Heart left ventricle (tissue), 16 donors: ENCODE measurements at regions not wholly inside any gene's neighbourhood (a gene's known extent, or its start where the extent isn't known, plus 50 kb on each side); places are given as distances from the start of the nearest gene placed in this dataset.
"Not testable (repeated sequence)": the region's sequence is repeated elsewhere in the genome, so short reads cannot be mapped to it uniquely, and the experiment has no call there.

ENCODE experiments used
- ATAC-seq, 4 donors: fragments of 200-7000 bp; cut with Tn5 transposase; one replicate each; pipeline ENCODE4 v1.9.1; 2020 to 2022; ENCODE audit warnings: moderate library complexity in 4 of 4, mild to moderate bottlenecking in 3 of 4, moderate number of reproducible peaks in 1 of 4
- DNase-seq, 5 donors: peaks; one replicate each; pipeline ENCODE4 v3.0.0-alpha.2; 2020
- H3K27ac ChIP-seq, 12 donors: fragments of 200-600 bp; sonication (generic) in 4 of 12; one replicate each; pipeline versions ENCODE4 v1.5.0 to v1.8.0; 2016 to 2022; ENCODE audit warnings: mild to moderate bottlenecking in 2 of 12
- H3K27me3 ChIP-seq, 9 donors: fragments of 200-600 bp; sonication (generic) in 2 of 9; one replicate each; pipeline versions ENCODE4 v1.5.1 to v1.8.0; 2016 to 2022; ENCODE audit warnings: mild to moderate bottlenecking in 3 of 9
- H3K36me3 ChIP-seq, 9 donors: fragments of 200-600 bp; sonication (generic) in 2 of 9; one replicate each; pipeline versions ENCODE4 v1.5.0 to v1.8.0; 2018 to 2022; ENCODE audit warnings: mild to moderate bottlenecking in 2 of 9
- H3K4me1 ChIP-seq, 12 donors: fragments of 200-600 bp; sonication (generic) in 4 of 12; one replicate each; pipeline versions ENCODE4 v1.5.0 to v1.8.0; 2016 to 2022; ENCODE audit warnings: mild to moderate bottlenecking in 3 of 12
- H3K4me3 ChIP-seq, 12 donors: fragments of 200-600 bp; sonication (generic) in 4 of 12; one replicate each; pipeline versions ENCODE4 v1.5.0 to v1.8.0; 2017 to 2022; ENCODE audit warnings: mild to moderate bottlenecking in 9 of 12, moderate library complexity in 4 of 12
- H3K9me3 ChIP-seq, 12 donors: fragments of 200-600 bp; sonication (generic) in 4 of 12; one replicate each; pipeline versions ENCODE4 v1.5.0 to v1.8.0; 2016 to 2022; ENCODE audit warnings: mild to moderate bottlenecking in 1 of 12
- CTCF ChIP-seq, 12 donors: fragments of 200-600 bp; sonication (generic) in 4 of 12; IDR thresholded peaks; one replicate each; pipeline versions ENCODE4 v1.5.0 to v1.8.0; 2018 to 2022; ENCODE audit warnings: antibody characterized with exemption in 12 of 12, mild to moderate bottlenecking in 5 of 12
- POLR2A ChIP-seq, 2 donors: fragments of 450-650 bp; IDR thresholded peaks; one replicate each; pipeline ENCODE4 v1.6.1; 2017; ENCODE audit warnings: antibody characterized with exemption in 2 of 2, mild to moderate bottlenecking in 2 of 2, moderate library complexity in 2 of 2
- WGBS, 4 donors: extraction: QIAGEN DNeasy Blood & Tissue Kit in 2 of 4; methylation state at CpG; one replicate each; pipeline versions ENCODE4 v1.1.5 to v1.1.7; 2013 to 2018; 5-methylcytosine and 5-hydroxymethylcytosine counted together
- intact Hi-C, 10 donors: fragments of 100-400 bp; cut with DNase I; formaldehyde crosslinking; loops; one replicate each; pipeline versions ENCODE4 v1.11.1 to v1.14.2; 2022
- donor health status: ischemic (EF 13 %, LVEDD 7.1; RV severe dilation, severe dysfunction).
- donor health status: healthy with polysubstance abuse.
- donor health status: DM: no; HTN: yes; CAD: no.
- donor health status: DM: no; HTN: no; CAD: no.
- donor health status: ischemic (EF 25% LVEDD 6.9; RV normal size, moderate dysfunction).
- donor health status: ischemic (EF 25% LVEDD 5.7; RV mildly dilated, moderate dysfunction).
- donor health status: healthy.
- donor health status: DM: yes; HTN: yes; CAD: no.
- donor health status: ischemic (EF 35%, LVEDD 5.7; RV mildly dilated, moderate dysfunction).
- donor health status: nonischemic (EF 11% LVEDD 7.7; RV severe dilation, severe dysfunction).
- donor health status: DM: yes; HTN: yes; CAD: no.
- donor health status: PGD.
- donor health status: ischemic (EF 29% LVEDD 5.4; RV normal size, mild dysfunction).
- donor health status: nonischemic (EF 23%, LVEDD 6.1; RV moderate dilation, normal function).

GRCh38 chr4:187726485-187726884 lies 269.1 kb upstream of the ZFP42 start:
- intact Hi-C loops, result no loop called here
- H3K9me3 ChIP-seq, result peaks cover 0 to 10% (median 0%) of the 10 kb centered on the region in 12 donors
- no peaks in the 10 kb centered on the region for H3K36me3 ChIP-seq
- no peak overlapping the region for H3K4me3 ChIP-seq
- H3K27me3 ChIP-seq, result no peaks in the 10 kb centered on the region
- no peak for TF ChIP-seq POLR2A (IDR thresholded peaks at IDR 0.05)
- TF ChIP-seq CTCF (IDR thresholded peaks at IDR 0.05), result no peak
- H3K27ac ChIP-seq, result no peak overlapping the region
- no peak for ATAC-seq
- 84 to 91% (median 88%) methylated on average over 6 of the region's 6 CpGs for WGBS, 4 donors
- H3K4me1 ChIP-seq, result no peaks in the 10 kb centered on the region
- DNase-seq, result no peak

GRCh38 chr4:187732524-187732923 lies 263.0 kb upstream of the ZFP42 start:
- ATAC-seq (no peak), DNase-seq (no peak)
- Histone ChIP-seq H3K4me3 (no peak overlapping the region), H3K27me3 (no peaks in the 10 kb centered on the region), H3K27ac (no peak overlapping the region), H3K4me1 (no peaks in the 10 kb centered on the region), H3K9me3 (peaks cover 0 to 20% (median under 1%) of the 10 kb centered on the region in 12 donors), H3K36me3 (no peaks in the 10 kb centered on the region)
- 53 to 75% (median 65%) methylated on average over 3 of the region's 3 CpGs for WGBS, 4 donors
- TF ChIP-seq CTCF (IDR thresholded peaks at IDR 0.05), result no peak
- no peak for TF ChIP-seq POLR2A (IDR thresholded peaks at IDR 0.05)
- intact Hi-C loops, result no loop called here

- H3K9me3 ChIP-seq, result peaks cover 0 to 38% (median 22%) of the 10 kb centered on the region in 12 donors
- no peak for TF ChIP-seq CTCF (IDR thresholded peaks at IDR 0.05)
- no peak for TF ChIP-seq POLR2A (IDR thresholded peaks at IDR 0.05)
- H3K27ac ChIP-seq, result no peak overlapping the region
- no peaks in the 10 kb centered on the region for H3K4me1 ChIP-seq
- 77 to 95% (median 90%) methylated on average over 1 of the region's 1 CpG for WGBS, 4 donors
- no peaks in the 10 kb centered on the region for H3K27me3 ChIP-seq
- no peak overlapping the region for H3K4me3 ChIP-seq
- intact Hi-C loops, result no loop called here
- DNase-seq, result no peak
- H3K36me3 ChIP-seq, result no peaks in the 10 kb centered on the region
- ATAC-seq, result no peak
These were observed 255.8 kb upstream of the ZFP42 start for GRCh38 chr4:187739771-187740170.

GRCh38 chr4:187744911-187745310 lies 250.7 kb upstream of the ZFP42 start:
- WGBS, 4 donors, result 82 to 94% (median 93%) methylated on average over 10 of the region's 10 CpGs
- Histone ChIP-seq H3K4me1 (no peaks in the 10 kb centered on the region), H3K9me3 (peaks cover 0 to 15% (median 8%) of the 10 kb centered on the region in 12 donors), H3K27me3 (no peaks in the 10 kb centered on the region), H3K4me3 (no peak overlapping the region), H3K27ac (no peak overlapping the region), H3K36me3 (no peaks in the 10 kb centered on the region)
- TF ChIP-seq CTCF (IDR thresholded peaks at IDR 0.05), result no peak
- TF ChIP-seq POLR2A (IDR thresholded peaks at IDR 0.05), result no peak
- DNase-seq (no peak), ATAC-seq (no peak)
- intact Hi-C loops, result no loop called here

GRCh38 chr4:187750652-187751051 lies 244.9 kb upstream of the ZFP42 start:
- not testable (repeated sequence) for ATAC-seq

More at GRCh38 chr4:187750652-187751051, 244.9 kb upstream of the ZFP42 start:
- H3K36me3 ChIP-seq, H3K27me3 ChIP-seq, DNase-seq, H3K4me3 ChIP-seq, H3K27ac ChIP-seq, H3K4me1 ChIP-seq, intact Hi-C loops: not testable (repeated sequence)
- H3K9me3 ChIP-seq, result peaks cover 0 to 17% (median under 1%) of the 10 kb centered on the region in 12 donors
- 60 to 80% (median 74%) methylated on average over 1 of the region's 1 CpG for WGBS, 4 donors
